HuH-7 (cell line): ENCODE measurements at regions not wholly inside any gene's neighbourhood (a gene's known extent, or its start where the extent isn't known, plus 50 kb on each side); places are given as distances from the start of the nearest gene placed in this dataset.

Experiments
- DNase-seq: peaks from one replicate; pipeline ENCODE4 v3.0.0; 2011; ENCODE audit warnings: low spot score

DNA sequence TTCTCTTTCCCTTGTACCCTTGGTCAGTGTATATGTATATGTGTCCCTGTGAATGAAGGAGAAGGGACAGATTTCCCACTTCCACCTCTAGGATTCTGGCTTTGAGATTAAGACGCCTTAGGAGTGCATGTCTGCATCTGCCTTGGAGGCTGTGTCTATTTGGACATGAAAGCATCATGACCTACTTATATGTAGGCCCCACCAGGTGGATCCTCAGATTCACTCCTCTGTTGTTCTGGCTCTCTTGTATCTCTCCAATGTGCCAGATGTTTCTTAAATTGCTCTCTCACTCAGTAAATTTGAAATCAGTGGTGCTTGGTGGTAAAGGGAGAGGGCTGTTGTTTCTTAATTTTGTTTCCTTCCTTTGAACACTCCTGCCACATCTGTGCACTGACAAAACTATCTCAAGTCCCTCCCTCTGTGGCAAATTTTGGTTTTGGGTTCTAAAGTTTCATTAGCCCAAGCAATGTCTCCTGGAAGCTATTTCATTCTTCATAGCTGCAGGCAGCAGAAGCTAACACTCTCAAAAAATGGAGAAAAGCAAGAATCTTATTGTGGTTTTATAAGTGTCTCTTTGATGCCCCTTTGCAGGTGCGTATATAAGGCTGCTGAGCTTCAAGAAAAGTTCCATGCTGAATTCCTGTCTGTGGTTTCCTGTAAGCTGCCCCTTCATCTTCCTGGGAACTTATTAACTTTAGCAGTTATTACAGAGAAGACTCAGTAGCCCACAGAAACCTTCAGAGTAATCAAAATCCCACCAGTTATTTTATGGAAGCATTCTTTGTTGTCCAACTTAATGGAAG lies 179.7 kb upstream of the SETBP1 start:
- no peak for DNase-seq

- DNase-seq = no peak
Observed at GRCh38 chr18:44502221-44502620, 178.5 kb upstream of the SETBP1 start.

GRCh38 chr18:44502790-44503189 lies 177.9 kb upstream of the SETBP1 start:
- DNase-seq = no peak

DNA sequence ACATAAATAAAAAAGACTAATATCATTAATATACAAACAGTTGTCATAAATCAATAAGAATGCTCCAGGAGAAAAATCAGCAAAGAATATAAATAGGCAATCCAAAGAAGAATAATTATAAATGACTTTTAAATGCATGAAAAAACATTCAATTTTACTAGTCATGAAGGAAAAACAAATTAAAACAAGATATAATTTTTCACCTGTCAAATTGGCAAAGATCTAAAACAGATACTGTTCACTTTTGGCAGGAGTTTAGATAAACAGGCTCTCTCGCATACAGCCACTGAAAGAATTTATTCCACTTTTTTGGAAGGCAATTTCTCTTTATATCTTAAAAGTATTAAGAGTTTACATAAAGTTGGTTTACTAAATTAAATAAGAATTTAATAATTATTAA lies 176.8 kb upstream of the SETBP1 start:
- no peak for DNase-seq

- no peak for DNase-seq
Observed at GRCh38 chr18:44507729-44508325, 172.9 kb upstream of the SETBP1 start.

GRCh38 chr18:44508474-44508873 lies 172.2 kb upstream of the SETBP1 start:
- DNase-seq = no peak

- no peak for DNase-seq
Observed at GRCh38 chr18:44509048-44509447, 171.6 kb upstream of the SETBP1 start.

- no peak for DNase-seq
Observed at GRCh38 chr18:44510390-44510789, 170.3 kb upstream of the SETBP1 start.

GRCh38 chr18:44513233-44513632 lies 167.5 kb upstream of the SETBP1 start:
- no peak for DNase-seq

DNA sequence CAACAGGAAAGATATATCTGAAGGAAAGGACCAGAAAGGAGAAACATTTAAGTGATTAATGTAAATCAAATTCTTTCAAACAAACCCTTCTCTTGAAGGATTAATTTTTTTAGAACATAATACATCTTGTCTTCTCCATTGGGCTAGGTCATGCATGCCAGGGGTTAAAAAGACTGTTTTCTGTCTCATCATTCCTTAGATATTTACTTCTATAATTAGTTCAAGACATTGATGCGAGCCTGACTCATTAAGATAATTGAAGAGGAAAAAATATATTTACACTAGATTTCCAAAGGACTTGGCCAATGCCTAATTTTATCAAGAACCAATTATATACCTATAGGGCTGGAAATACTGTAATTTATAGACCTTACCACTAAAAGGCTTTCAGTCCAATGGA lies 166.6 kb upstream of the SETBP1 start:
- DNase-seq = no peak

GRCh38 chr18:44514766-44515165 lies 165.9 kb upstream of the SETBP1 start:
- DNase-seq = no peak

DNA sequence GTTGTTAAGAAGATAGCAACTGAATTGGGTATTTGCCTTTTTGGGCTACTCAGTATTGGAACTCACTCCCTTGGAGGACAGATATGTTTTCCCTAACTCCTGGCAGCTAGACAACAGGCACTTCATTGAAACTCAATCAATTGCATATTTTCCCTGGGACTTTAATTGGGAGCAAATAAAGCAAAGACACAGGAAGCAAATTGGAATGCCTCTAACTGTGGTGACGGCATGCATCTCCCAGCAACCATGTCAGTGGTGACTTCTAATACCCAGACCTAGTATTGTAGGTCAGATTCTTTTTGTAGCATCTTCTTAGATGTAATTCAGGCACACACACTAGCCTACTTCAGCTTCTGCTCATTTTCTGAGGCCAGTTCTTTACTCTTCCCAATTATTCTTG lies 164.2 kb upstream of the SETBP1 start:
- no peak for DNase-seq

DNA sequence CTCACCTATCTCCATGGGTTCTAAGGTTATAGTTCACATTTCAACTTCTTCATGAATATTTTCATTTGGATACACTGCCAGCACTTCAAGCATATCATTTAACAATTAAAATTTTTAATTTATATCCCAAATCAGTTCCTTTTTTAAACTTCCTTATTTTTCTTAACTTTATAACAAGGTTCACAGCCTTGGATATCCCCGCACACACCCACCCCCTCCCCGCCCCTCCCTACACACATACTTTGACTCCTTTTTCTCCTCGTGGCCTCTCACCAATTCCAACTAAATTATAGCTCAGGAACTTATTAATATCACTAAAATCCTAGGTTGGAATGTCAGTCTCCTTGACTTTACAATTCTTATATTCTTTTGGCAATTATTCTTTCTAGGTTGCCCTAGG lies 163.6 kb upstream of the SETBP1 start:
- DNase-seq = no peak

DNA sequence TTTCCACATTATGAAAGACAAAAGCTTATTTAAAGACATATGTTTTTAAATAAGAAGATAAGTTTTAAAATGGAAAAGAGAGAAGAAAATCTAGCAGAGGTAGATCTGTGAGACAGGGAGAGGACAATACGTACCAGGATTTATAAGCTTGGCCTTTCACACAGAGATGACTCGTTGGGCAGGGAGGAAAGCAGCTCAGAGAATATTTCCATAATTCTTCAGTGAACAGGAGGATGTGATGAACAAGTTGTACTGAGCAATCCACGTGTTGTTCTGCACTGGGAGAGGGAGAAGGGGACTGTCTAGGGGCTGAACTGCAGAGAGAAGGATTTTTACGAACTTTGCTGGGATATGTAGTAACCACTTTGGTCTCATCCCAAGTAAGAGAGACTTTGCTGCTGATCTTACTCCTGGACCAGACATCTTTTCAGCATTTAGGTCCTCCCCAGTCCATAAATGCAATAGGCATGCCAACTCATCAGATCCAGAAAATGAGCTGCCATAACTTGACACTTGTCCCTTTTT lies 162.5 kb upstream of the SETBP1 start:
- no peak for DNase-seq

- no peak for DNase-seq
Observed at GRCh38 chr18:44518666-44519065, 162.0 kb upstream of the SETBP1 start.

- no peak for DNase-seq
Observed at GRCh38 chr18:44520981-44521667, 159.6 kb upstream of the SETBP1 start.

DNA sequence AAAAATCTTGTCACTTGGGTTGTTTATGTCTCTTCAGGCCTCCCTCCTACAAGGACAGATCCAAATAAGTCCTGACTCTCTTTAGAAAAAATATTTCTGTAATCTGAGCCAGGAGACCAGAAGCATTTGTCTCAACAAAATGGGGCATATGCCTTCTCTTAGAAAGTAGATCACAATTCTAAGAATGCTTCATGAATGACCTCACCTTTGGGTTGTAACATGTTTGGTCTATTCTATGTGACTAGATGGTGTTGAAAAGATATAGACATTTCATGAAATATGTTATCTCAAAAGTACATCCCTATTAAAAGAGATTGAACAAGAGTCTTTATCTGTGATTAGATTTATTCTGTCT lies 159.0 kb upstream of the SETBP1 start:
- no peak for DNase-seq

DNA sequence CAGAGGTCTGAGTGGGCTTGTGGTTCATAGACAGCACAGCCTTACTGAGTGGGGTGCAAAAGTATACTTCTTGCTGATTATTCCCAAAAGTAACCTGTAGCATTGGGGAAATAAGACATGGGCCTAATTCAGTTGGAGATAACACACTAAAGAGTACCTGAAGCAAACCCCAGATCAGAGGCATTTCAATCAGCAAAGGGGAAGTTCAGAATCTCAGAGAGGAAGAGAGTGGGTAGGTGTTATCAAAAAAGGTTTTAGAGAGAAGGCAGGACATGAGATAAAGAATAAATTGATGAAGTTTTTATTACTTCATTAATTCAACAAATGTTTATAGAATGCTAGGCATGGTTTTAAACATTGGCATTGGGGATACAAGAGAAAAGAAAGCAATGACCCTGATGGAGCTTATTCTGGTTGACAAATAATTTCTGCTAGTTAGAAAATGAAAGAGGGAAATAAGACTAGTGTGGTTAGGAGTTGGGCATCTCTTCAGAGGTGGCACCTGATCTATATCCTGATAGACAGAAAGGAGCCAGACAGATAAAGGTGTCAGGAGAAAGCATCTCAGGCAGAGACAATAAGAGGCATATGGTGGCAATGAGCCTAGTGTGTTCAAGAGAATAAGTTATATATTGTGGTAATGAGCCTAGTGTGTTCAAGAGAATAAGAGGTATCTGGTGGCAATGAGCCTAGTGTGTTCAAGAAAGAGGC lies 153.8 kb upstream of the SETBP1 start:
- no peak for DNase-seq

GRCh38 chr18:44533071-44533470 lies 147.6 kb upstream of the SETBP1 start:
- DNase-seq = no peak

DNA sequence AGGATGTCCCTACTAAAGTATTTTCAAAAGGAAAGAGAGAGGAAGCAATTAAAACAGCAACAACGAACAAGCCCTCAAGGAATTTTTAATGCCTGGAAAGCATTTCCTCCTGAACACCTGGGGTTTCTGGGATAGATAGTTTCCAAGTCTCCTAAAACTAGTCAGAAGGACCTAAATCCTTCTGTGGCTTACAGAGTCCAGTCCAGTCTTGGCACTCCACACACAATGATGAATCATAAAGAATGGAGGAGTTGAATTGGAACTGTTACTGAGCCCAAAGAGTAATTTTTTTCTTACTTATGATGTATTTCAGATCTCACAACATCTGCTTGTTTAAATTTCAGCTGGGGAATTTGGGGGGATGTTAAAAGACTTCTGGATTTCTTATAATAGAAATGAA lies 144.6 kb upstream of the SETBP1 start:
- DNase-seq = no peak

DNA sequence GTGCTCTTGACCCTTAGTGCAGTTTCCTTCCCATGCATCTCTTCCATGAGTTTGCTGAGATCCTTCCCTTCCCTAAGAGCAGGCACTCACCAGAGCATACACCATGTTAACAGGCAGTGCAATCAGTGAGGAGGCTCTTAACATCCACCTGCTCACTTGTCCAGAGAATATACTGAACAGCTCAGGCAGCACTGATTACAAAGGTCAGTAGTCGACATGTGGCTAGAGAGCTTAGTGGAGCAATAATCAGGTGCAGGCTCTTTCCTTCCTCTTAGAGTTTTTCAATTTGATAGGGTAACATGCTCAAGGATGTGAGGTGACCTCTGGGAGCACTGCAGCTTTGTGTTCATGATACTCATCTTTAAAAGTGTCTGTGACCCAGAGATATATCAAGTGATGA lies 144.1 kb upstream of the SETBP1 start:
- DNase-seq = no peak

DNA sequence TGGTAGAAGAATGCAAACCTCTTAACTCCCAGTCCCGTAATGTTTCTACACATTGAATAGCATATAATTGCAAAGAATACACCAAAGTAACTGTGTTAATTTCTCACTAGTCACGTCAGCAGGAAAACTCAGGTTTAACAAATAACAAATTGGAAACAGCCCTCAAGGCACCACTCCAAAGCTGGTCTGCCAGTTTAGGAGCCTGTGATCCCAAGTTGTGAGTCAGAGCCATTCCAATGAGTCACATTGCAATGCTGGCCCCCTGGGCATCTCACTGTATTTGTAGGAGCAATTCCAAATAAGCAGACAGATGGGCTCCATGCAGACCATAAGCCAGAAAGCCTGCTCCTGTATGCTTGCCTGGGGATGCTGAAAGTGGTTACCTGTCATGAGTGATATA lies 143.2 kb upstream of the SETBP1 start:
- no peak for DNase-seq

DNA sequence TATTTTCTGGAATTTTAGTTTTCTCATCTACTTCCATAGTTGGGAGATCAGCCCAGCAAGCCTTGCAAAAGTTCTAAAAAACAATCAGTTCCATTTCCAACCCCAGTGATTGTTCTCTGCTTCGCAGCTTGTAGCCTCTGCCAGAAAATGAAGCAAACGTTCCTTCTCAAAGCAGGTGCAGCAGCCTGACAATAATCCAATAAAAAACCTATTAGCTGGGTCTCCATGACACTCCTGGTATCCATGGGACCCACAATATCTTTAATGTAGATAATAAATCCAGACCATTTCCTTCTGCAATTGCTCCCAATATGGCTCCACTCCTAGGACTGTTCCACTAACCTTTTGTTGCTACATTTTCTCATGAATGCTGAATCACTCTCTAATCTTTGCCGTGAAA lies 140.8 kb upstream of the SETBP1 start:
- no peak for DNase-seq
